ENCODE measurements at regions not wholly inside any gene's neighbourhood (a gene's known extent, or its start where the extent isn't known, plus 50 kb on each side); places are given as distances from the start of the nearest gene placed in this dataset.

DNA sequence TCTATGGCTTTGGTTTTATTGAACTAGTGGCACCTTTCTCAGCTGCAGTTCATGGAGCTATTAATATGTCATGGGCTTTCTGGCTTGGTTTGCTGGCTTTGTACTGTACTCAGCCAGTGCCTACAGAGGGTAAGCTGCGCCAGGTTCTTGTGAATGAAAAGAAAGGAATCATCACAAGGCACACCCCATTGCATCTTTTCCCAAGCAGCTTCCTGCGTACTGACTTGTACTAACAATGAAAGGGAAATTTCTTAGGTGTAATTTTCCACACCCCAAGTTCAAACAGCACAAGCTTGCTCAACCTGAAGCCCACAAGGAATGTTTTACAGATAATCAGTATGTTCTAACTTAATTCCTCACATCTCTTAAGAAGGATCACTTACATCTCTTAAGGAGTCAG lies 78.0 kb upstream of the TNFSF18 start:
- no CpG with 5 or more reads among the region's 2 CpGs for WGBS (ENCODE audit: insufficient coverage)
- no peaks in the 10 kb centered on the region for H3K4me1 ChIP-seq (ENCODE audit: control insufficient read depth, insufficient read depth, low read length)
- no peak overlapping the region for H3K27ac ChIP-seq (ENCODE audit: low read depth, low read length)
- no peaks in the 10 kb centered on the region for H3K9me3 ChIP-seq (ENCODE audit: control insufficient read depth, insufficient read depth, low read length)
- no peaks in the 10 kb centered on the region for H3K36me3 ChIP-seq (ENCODE audit: control insufficient read depth, insufficient read depth, low read length)
- no peak overlapping the region for H3K4me3 ChIP-seq (ENCODE audit: low read depth, low read length)
- DNase-seq (ENCODE audit: low read depth in 4 of 6, low spot score in 6 of 6) = no peak
- H3K27me3 ChIP-seq (ENCODE audit: control insufficient read depth, insufficient read depth, low read length) = no peaks in the 10 kb centered on the region

DNA sequence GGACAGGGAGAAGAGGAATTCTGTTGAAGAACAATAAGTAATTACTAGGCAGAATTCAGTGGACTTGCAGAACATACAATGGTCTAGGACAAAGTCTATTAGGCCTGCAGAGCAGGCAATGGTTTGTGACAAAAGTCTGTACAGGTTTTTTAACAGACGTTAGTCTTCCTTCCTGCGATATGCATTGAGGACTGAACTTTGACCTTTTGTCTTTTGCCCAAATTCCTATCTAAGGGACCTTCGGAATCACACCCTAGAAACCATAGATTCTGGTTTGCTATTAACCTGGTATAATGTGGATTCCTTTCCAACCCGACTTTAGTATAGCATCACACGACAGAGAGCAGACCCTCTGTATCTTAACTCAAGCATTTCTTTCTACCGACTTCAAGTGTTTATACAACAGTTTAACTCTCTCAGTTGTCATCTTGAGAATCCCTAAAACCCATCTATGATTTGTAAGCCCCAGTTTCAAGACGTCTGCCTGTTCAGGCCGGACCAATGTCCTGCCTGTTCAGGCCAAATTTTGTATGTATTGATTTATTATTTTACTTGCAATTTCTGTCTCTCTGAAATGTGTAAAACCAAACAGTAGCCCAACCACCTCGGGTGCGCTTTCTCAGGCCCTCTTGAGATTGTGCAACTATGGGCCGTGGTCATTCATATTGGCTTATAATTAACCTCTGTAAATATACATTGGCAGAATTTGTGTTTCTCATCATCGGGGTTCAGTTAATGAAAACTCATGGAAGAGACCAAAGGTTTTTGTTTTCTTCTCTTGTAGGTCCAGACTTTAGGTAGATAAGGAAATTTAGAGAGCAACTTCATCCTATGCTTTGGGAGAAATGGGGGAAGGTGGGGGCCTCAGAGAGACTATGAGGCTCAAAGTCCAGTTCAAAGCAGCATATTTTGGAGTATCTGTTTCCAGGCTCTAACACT lies 76.9 kb upstream of the TNFSF18 start:
- Histone ChIP-seq H3K27ac (ENCODE audit: low read depth, low read length) (no peak overlapping the region), H3K9me3 (ENCODE audit: control insufficient read depth, insufficient read depth, low read length) (no peaks in the 10 kb centered on the region), H3K4me3 (ENCODE audit: low read depth, low read length) (no peak overlapping the region), H3K4me1 (ENCODE audit: control insufficient read depth, insufficient read depth, low read length) (peaks cover 2% of the 10 kb centered on the region), H3K36me3 (ENCODE audit: control insufficient read depth, insufficient read depth, low read length) (no peaks in the 10 kb centered on the region), H3K27me3 (ENCODE audit: control insufficient read depth, insufficient read depth, low read length) (no peaks in the 10 kb centered on the region)
- DNase-seq (ENCODE audit: low read depth in 4 of 6, low spot score in 6 of 6) = no peak
- 100% methylated on average over 3 of the region's 12 CpGs for WGBS (ENCODE audit: insufficient coverage)

DNA sequence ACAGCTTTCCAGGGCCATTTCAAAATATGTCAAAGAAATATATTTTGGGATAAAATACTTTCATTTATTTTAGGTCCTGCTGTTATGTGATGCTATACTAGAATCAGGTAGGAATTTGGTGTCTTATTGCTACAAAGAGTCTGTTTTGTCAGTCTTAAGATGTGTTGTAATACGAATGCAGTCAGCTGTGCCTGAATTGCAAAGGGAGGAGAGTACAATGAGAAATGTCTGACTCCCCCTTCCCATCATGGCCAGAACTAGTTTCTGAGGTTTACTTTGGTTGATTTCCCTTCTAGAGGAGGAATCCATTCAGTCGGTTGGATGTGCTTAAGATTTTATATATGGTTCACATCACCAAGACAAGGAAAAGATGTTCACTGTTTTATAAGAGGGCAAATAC lies 75.7 kb upstream of the TNFSF18 start:
- no peaks in the 10 kb centered on the region for H3K36me3 ChIP-seq (ENCODE audit: control insufficient read depth, insufficient read depth, low read length)
- H3K4me3 ChIP-seq (ENCODE audit: low read depth, low read length) = no peak overlapping the region
- peaks cover 2% of the 10 kb centered on the region for H3K4me1 ChIP-seq (ENCODE audit: control insufficient read depth, insufficient read depth, low read length)
- no peaks in the 10 kb centered on the region for H3K27me3 ChIP-seq (ENCODE audit: control insufficient read depth, insufficient read depth, low read length)
- H3K27ac ChIP-seq (ENCODE audit: low read depth, low read length) = no peak overlapping the region
- no CpG with 5 or more reads among the region's 2 CpGs for WGBS (ENCODE audit: insufficient coverage)
- no peaks in the 10 kb centered on the region for H3K9me3 ChIP-seq (ENCODE audit: control insufficient read depth, insufficient read depth, low read length)
- no peak for DNase-seq (ENCODE audit: low read depth in 4 of 6, low spot score in 6 of 6)

DNA sequence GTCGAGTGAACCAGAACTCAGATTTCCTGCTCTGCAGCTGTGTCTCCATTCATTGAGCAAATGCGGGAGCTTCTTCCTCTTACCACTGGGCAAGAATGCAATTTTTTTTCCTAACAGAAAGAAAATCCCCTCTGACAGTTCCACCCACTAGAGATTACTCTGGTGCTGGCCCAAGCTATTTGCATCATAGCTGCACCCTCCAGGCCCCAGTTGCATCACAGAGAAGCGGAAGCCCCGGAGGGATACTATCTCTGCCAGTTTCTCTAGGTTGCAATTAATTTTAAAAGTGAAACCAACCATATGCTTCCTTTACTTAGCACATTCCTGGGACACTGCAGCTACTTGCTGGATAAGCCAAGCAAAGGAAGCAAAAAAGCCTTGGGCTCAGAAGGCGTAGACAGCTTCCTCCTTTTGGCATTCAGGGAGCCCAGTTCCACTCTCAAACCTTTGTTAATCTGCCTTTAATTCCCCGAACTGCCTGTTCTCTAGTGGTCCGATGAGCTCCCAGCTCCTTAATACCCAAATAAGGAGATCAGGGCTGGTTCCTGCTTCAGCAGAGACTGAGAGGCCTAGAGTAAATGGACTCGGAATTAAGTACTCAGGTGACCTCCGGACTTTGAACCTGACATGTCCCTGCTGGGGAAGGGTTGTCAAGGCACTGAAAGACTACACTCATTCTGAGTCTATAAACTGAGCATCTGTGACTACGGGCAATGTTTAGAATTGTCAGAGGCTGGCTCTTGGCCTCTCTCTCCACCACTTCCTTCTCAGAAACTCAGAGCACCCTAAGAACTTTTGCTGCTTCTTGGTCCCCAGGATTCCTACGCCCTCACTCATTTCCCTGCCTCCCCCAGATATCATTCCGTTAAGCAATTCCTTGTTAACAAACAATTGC lies 72.5 kb upstream of the TNFSF18 start:
- Histone ChIP-seq H3K4me3 (ENCODE audit: low read depth, low read length) (no peak overlapping the region), H3K27ac (ENCODE audit: low read depth, low read length) (peak overlapping the region; percentile 70), H3K36me3 (ENCODE audit: control insufficient read depth, insufficient read depth, low read length) (no peaks in the 10 kb centered on the region), H3K4me1 (ENCODE audit: control insufficient read depth, insufficient read depth, low read length) (peaks cover 2% of the 10 kb centered on the region), H3K27me3 (ENCODE audit: control insufficient read depth, insufficient read depth, low read length) (no peaks in the 10 kb centered on the region), H3K9me3 (ENCODE audit: control insufficient read depth, insufficient read depth, low read length) (no peaks in the 10 kb centered on the region)
- peak in 3 of 6 donors; percentile 2 to 74 (median 18) for DNase-seq (ENCODE audit: low read depth in 4 of 6, low spot score in 6 of 6)
- 57% methylated on average over 9 of the region's 12 CpGs for WGBS (ENCODE audit: insufficient coverage)

DNA sequence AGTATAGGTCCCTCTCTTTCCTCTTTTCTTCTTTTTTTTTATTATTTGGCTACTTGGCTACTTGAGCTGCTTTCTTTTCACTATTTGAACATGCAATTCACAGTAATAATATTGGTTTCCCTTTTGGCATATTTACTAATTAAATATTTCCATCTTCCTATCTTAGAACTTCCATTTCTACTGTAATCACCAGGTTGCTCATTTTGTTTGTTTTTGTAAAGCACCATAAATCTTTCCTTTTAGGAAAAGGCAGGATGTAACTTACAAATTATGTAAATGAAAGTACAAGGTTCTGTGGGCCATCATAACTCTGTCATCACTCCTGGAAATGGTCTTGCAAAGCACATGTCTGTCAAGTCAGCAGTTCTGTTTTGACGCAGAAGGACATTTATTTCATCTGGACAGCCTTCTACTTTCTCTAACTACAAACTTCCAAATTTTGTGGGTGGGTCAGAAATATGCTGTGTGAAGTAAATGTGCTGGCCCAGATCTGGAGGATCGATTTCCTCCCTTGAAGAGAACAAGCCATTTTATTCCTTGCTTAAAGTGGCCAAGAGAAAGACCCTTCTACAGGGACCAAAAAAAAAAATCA lies 71.7 kb upstream of the TNFSF18 start:
- peak overlapping the region; percentile 70 for H3K27ac ChIP-seq (ENCODE audit: low read depth, low read length)
- H3K9me3 ChIP-seq (ENCODE audit: control insufficient read depth, insufficient read depth, low read length) = no peaks in the 10 kb centered on the region
- no peak overlapping the region for H3K4me3 ChIP-seq (ENCODE audit: low read depth, low read length)
- WGBS (ENCODE audit: insufficient coverage) = no CpG with 5 or more reads among the region's 2 CpGs
- peaks cover 2% of the 10 kb centered on the region for H3K4me1 ChIP-seq (ENCODE audit: control insufficient read depth, insufficient read depth, low read length)
- no peaks in the 10 kb centered on the region for H3K36me3 ChIP-seq (ENCODE audit: control insufficient read depth, insufficient read depth, low read length)
- no peaks in the 10 kb centered on the region for H3K27me3 ChIP-seq (ENCODE audit: control insufficient read depth, insufficient read depth, low read length)
- DNase-seq (ENCODE audit: low read depth in 4 of 6, low spot score in 6 of 6) = no peak

DNA sequence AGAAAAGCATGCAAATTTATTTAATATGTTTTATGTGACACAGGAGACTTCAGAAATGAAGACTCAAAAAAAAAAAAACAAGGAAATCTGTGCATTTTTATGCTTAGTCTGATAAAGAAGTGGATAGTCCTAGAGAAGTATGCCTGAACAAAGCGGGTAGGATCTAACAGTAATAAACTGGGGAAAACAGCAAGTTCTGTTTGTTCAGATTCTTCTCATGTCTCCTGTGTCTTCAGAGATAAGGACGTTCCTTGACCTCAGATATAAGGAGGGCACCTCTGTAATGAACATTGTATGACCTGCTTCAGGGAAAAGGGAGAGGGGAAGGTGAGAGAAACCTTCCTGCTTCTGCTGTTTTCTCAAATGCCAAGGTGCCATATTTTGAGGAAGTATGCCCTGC lies 67.7 kb upstream of the TNFSF18 start:
- Histone ChIP-seq H3K36me3 (ENCODE audit: control insufficient read depth, insufficient read depth, low read length) (no peaks in the 10 kb centered on the region), H3K27me3 (ENCODE audit: control insufficient read depth, insufficient read depth, low read length) (no peaks in the 10 kb centered on the region), H3K27ac (ENCODE audit: low read depth, low read length) (no peak overlapping the region), H3K4me3 (ENCODE audit: low read depth, low read length) (no peak overlapping the region), H3K9me3 (ENCODE audit: control insufficient read depth, insufficient read depth, low read length) (no peaks in the 10 kb centered on the region), H3K4me1 (ENCODE audit: control insufficient read depth, insufficient read depth, low read length) (peaks cover 2% of the 10 kb centered on the region)
- 100% methylated on average over 1 of the region's 2 CpGs for WGBS (ENCODE audit: insufficient coverage)
- DNase-seq (ENCODE audit: low read depth in 4 of 6, low spot score in 6 of 6) = no peak

DNA sequence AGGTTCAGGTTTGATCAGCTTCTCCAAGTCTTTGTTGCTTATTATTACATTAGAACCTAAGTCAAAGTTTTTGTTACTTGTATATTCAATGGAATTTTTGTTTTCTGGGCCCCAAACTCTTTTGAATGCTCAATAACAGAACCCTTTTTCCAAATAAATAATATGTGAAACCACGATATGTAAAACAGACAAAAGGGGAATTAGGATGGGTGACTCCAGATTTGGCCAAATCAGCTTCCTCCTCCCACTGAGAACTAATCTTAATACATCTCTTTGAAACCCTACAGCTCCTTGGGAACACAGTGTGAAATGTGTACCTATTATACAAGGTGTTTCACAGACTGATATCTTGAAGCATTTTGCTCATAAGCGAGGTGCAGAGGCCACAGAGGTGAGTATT lies 67.0 kb upstream of the TNFSF18 start:
- Histone ChIP-seq H3K4me3 (ENCODE audit: low read depth, low read length) (no peak overlapping the region), H3K36me3 (ENCODE audit: control insufficient read depth, insufficient read depth, low read length) (no peaks in the 10 kb centered on the region), H3K27me3 (ENCODE audit: control insufficient read depth, insufficient read depth, low read length) (no peaks in the 10 kb centered on the region), H3K4me1 (ENCODE audit: control insufficient read depth, insufficient read depth, low read length) (no peaks in the 10 kb centered on the region), H3K27ac (ENCODE audit: low read depth, low read length) (no peak overlapping the region), H3K9me3 (ENCODE audit: control insufficient read depth, insufficient read depth, low read length) (no peaks in the 10 kb centered on the region)
- no peak for DNase-seq (ENCODE audit: low read depth in 4 of 6, low spot score in 6 of 6)
- no CpG with 5 or more reads among the region's 2 CpGs for WGBS (ENCODE audit: insufficient coverage)

DNA sequence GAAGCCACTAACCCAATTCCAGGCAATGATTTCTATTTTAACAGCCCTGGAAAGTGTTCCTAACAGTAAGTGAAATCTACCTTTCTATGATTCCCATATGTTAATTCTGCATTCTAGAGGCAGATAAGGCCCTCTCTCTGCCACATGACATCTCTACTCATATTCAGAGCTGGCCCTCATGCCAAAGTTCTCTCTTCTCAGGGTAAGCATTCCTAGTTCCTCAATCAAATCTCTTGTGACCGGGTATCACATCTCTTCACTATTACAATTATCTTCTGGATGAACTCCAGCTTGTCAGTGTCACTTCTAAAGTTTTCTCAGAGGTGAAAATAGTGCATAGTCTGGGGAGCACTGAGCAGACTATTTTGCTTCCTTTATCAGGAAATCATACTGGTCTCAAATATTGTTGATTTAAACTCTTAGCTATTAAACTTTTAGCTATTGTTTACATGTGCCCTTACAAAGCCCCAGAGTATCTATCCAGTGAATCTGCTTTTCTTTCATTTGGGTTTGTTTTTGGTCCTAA lies 66.4 kb upstream of the TNFSF18 start:
- no CpG with 5 or more reads among the region's 1 CpG for WGBS (ENCODE audit: insufficient coverage)
- no peak overlapping the region for H3K27ac ChIP-seq (ENCODE audit: low read depth, low read length)
- H3K9me3 ChIP-seq (ENCODE audit: control insufficient read depth, insufficient read depth, low read length) = no peaks in the 10 kb centered on the region
- no peak for DNase-seq (ENCODE audit: low read depth in 4 of 6, low spot score in 6 of 6)
- H3K4me1 ChIP-seq (ENCODE audit: control insufficient read depth, insufficient read depth, low read length) = no peaks in the 10 kb centered on the region
- H3K27me3 ChIP-seq (ENCODE audit: control insufficient read depth, insufficient read depth, low read length) = no peaks in the 10 kb centered on the region
- H3K4me3 ChIP-seq (ENCODE audit: low read depth, low read length) = no peak overlapping the region
- H3K36me3 ChIP-seq (ENCODE audit: control insufficient read depth, insufficient read depth, low read length) = no peaks in the 10 kb centered on the region

DNA sequence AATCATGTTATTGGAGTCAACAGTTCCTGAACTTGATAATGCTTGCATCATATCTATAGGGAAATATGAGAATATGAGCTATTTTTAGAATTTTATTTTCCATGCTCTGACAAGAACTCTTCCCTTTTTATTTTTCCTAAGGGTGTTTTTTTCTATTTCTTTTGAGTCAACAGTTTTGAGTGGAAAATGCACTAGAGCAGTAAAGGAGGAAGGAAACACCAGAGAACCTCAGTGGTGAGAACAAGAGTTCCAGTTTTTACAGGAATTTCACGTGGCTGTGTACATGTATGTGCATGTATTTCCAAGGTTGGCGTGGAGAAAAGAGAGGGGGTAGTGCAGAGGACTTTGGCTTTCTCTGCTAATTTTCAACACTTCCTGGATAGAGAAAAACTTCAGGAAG lies 63.6 kb upstream of the TNFSF18 start:
- Histone ChIP-seq H3K36me3 (ENCODE audit: control insufficient read depth, insufficient read depth, low read length) (no peaks in the 10 kb centered on the region), H3K4me1 (ENCODE audit: control insufficient read depth, insufficient read depth, low read length) (no peaks in the 10 kb centered on the region), H3K27me3 (ENCODE audit: control insufficient read depth, insufficient read depth, low read length) (no peaks in the 10 kb centered on the region), H3K4me3 (ENCODE audit: low read depth, low read length) (no peak overlapping the region), H3K27ac (ENCODE audit: low read depth, low read length) (no peak overlapping the region), H3K9me3 (ENCODE audit: control insufficient read depth, insufficient read depth, low read length) (no peaks in the 10 kb centered on the region)
- DNase-seq (ENCODE audit: low read depth in 4 of 6, low spot score in 6 of 6) = no peak
- WGBS (ENCODE audit: insufficient coverage) = 40% methylated on average over 1 of the region's 2 CpGs

Data from spinal cord (tissue), 9 donors.